Small intestine (tissue), 7 donors: ENCODE measurements at regions not wholly inside any gene's neighbourhood (a gene's known extent, or its start where the extent isn't known, plus 50 kb on each side); places are given as distances from the start of the nearest gene placed in this dataset.
A peak's percentile ranks its signal among the peaks of the same experiment; 100 is the strongest.

ENCODE experiments used
- DNase-seq, 2 donors: peaks; one replicate each; pipeline versions ENCODE4 v3.0.0 to v3.0.0-alpha.2; 2013
- FAIRE-seq: peaks from 2 replicates; lab custom pipeline; 2012; peaks lifted over from hg19 to GRCh38; lab: Jason Lieb, UNC
- H3K27ac ChIP-seq, 3 donors: one replicate each; pipeline ENCODE4 v1.5.1; 2013; ENCODE audit warnings: low read length in 2 of 3, mild to moderate bottlenecking in 2 of 3, control low read depth in 1 of 3, inconsistent platforms in 1 of 3, low read depth in 1 of 3, moderate library complexity in 1 of 3
- H3K27me3 ChIP-seq, 3 donors: one replicate each; pipeline ENCODE4 v1.6.1; 2013; ENCODE audit warnings: low read length in 3 of 3, inconsistent platforms in 1 of 3; ENCODE audit not compliant: control insufficient read depth in 3 of 3, insufficient read depth in 3 of 3
- H3K36me3 ChIP-seq, 3 donors: one replicate each; pipeline ENCODE4 v1.6.1; 2013; ENCODE audit warnings: low read length in 3 of 3, inconsistent platforms in 1 of 3, low read depth in 1 of 3, mild to moderate bottlenecking in 1 of 3, moderate library complexity in 1 of 3; ENCODE audit not compliant: control insufficient read depth in 3 of 3, insufficient read depth in 2 of 3
- H3K4me1 ChIP-seq, 3 donors: one replicate each; pipeline ENCODE4 v1.6.1; 2013; ENCODE audit warnings: low read length in 2 of 3, inconsistent platforms in 1 of 3, low read depth in 1 of 3, mild to moderate bottlenecking in 1 of 3, moderate library complexity in 1 of 3; ENCODE audit not compliant: control insufficient read depth in 3 of 3, insufficient read depth in 2 of 3
- H3K4me3 ChIP-seq, 3 donors: one replicate each; pipeline ENCODE4 v1.5.1; 2013; ENCODE audit warnings: low read length in 3 of 3, control low read depth in 1 of 3, inconsistent platforms in 1 of 3, low read depth in 1 of 3, mild to moderate bottlenecking in 1 of 3, moderate library complexity in 1 of 3
- H3K9me3 ChIP-seq, 2 donors: one replicate each; pipeline ENCODE4 v1.6.1; 2013; ENCODE audit warnings: low read depth in 1 of 2, low read length in 1 of 2; ENCODE audit not compliant: control insufficient read depth in 2 of 2, insufficient read depth in 1 of 2
- WGBS, 3 donors: extraction: QIAGEN DNeasy Blood & Tissue Kit; methylation state at CpG; one replicate each; pipeline ENCODE4 v1.1.7; 2013; 5-methylcytosine and 5-hydroxymethylcytosine counted together
- donor health status: healthy with polysubstance abuse.
- donor health status: control.
- donor health status: control.
- donor health status: Bipolar disorder and iron deficiency.
- donor health status: healthy.

DNA sequence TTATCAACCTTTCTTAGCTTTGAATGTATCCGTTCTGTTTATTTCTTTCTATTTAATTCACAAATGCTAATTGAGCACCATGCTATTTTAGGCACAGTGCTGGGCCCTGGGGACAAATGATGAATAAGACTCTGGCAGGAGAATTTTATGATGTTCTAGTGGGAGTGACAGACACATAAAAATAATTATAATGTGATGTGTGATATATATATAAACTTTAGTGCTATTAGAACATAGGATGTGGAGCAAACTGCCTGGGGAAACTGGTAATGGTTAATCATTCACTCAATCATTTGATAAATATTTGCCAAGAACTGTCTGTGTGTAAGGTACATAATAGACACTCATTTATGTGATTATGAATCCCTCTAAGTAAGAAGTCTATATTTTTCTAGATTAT lies 50.7 kb upstream of the FRY start:
- FAIRE-seq = peak; percentile 61
- WGBS, 3 donors = 83 to 86% (median 84%) methylated on average over 1 of the region's 1 CpG
- H3K4me1 ChIP-seq = no peaks in the 10 kb centered on the region

More for the DNA sequence above, 50.7 kb upstream of the FRY start:
- DNase-seq = peak in 1 of 2 donors; percentile 60
- H3K9me3 ChIP-seq = peaks cover 0 to 3% of the 10 kb centered on the region in 2 donors
- H3K27me3 ChIP-seq = no peaks in the 10 kb centered on the region
- no peaks in the 10 kb centered on the region for H3K36me3 ChIP-seq
- H3K4me3 ChIP-seq = no peak overlapping the region
- no peak overlapping the region for H3K27ac ChIP-seq
